ENCODE measurements at regions not wholly inside any gene's neighbourhood (a gene's known extent, or its start where the extent isn't known, plus 50 kb on each side); places are given as distances from the start of the nearest gene placed in this dataset.

DNA sequence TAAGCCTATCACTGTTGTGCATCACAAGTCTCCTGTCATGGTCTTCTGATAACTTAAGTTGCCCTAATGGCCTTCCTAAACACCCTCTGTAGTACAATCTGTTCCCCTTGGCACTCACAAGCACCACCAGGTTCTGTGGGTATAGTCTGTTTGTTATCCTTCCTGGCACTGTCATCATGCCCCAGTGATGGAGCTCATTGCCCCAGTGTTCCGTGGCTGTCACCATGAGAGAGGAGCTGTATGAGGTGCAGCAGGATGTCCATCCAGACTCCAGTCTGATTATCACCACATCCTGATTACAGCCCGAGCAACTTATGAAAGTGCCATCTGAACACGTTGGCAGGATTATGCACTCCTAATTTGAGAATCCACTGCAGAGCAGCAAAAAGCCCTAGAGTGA lies 380.1 kb downstream of the FRK start:
- no peaks in the 10 kb centered on the region for H3K27me3 ChIP-seq (ENCODE audit: control insufficient read depth in 1 of 2, insufficient read depth in 2 of 2, low read length in 2 of 2)
- ChIA-PET CTCF (ENCODE audit: low intra/inter-chr PET ratio, low total read pairs) (no interaction called here), POLR2A (no interaction called here)
- no TSS peak for BruUV-seq (replicated peaks)
- H3K79me2 ChIP-seq (ENCODE audit: insufficient read depth, low read length), result no peaks in the 10 kb centered on the region
- no peaks in the 10 kb centered on the region for H3K36me3 ChIP-seq (replicated peaks in 1 of 2; ENCODE audit: control insufficient read depth in 1 of 2, insufficient read depth in 2 of 2, low read length in 2 of 2)
- H3K4me1 ChIP-seq (ENCODE audit: insufficient read depth, low read length), result no peaks in the 10 kb centered on the region
- ATAC-seq (no peak), DNase-seq (ENCODE audit: low spot score) (no peak), FAIRE-seq (no peak)
- no peaks in the 10 kb centered on the region for H3K9me3 ChIP-seq (ENCODE audit: low read length)
- 10% methylated on average over 2 of the region's 3 CpGs for WGBS (ENCODE audit: low lambda C conversion rate)
- no peak overlapping the region for H3K27ac ChIP-seq (ENCODE audit: extremely low read length, insufficient read depth, low read length)
- intact Hi-C loops (cut with micrococcal nuclease; ENCODE audit: unreplicated experiment) (no loop called here), in situ Hi-C loops (cut with HindIII; ENCODE audit: extremely low pct_ligation_motif_present, low pct_unique_long_range_greater_than_20kb) (no loop called here)
- H2AFZ ChIP-seq (ENCODE audit: low read length), result no peak overlapping the region
- H4K20me1 ChIP-seq (ENCODE audit: insufficient read depth, low read length), result no peaks in the 10 kb centered on the region
- H3K4me3 ChIP-seq (replicated peaks in 1 of 3; ENCODE audit: insufficient read depth in 1 of 3, low read depth in 2 of 3, low read length in 3 of 3), result no peak overlapping the region
- TF ChIP-seq, protein P1, sequence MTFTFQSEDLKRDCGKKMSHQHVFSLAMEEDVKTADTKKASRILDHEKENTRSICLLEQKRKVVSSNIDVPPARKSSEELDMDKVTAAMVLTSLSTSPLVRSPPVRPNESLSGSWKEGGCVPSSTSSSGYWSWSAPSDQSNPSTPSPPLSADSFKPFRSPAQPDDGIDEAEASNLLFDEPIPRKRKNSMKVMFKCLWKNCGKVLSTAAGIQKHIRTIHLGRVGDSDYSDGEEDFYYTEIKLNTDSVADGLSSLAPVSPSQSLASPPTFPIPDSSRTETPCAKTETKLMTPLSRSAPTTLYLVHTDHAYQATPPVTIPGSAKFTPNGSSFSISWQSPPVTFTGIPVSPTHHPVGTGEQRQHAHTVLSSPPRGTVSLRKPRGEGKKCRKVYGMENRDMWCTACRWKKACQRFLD (CRISPR knock-in tag; IDR thresholded peaks at IDR 0.05; ENCODE audit: borderline replicate concordance), result no peak
- TF ChIP-seq ZNF605 (CRISPR knock-in tag; IDR thresholded peaks at IDR 0.05) (no peak), MTF2 (CRISPR knock-in tag; IDR thresholded peaks at IDR 0.05; ENCODE audit: borderline replicate concordance) (no peak), ZSCAN22 (CRISPR knock-in tag; IDR thresholded peaks at IDR 0.05) (no peak), FOXM1 (CRISPR knock-in tag; IDR thresholded peaks at IDR 0.05) (no peak), KMT2B (CRISPR knock-in tag; IDR thresholded peaks at IDR 0.05) (no peak), FOXA3 (CRISPR knock-in tag; IDR thresholded peaks at IDR 0.05) (no peak)
- TF ChIP-seq, protein P2, sequence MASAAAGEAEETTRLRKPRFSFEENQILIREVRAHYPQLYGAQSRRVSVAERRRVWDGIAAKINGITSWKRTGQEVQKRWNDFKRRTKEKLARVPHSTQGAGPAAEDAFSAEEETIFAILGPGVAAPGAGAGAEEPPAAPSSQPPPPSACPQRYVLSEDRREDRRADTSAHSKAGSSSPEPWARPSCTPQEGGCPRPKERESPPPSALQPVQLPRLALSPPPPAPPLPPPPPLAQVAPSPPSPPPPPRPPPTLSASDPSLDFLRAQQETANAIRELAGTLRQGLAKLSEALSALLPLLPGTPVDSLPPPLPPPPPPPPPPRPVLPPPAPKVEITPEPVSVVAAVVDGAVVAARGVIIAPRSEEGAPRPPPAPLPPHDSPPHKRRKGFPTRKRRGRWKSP (CRISPR knock-in tag; IDR thresholded peaks at IDR 0.05), result no peak
- H3K9ac ChIP-seq (ENCODE audit: insufficient read depth, low read depth, low read length), result no peak overlapping the region
- no peak overlapping the region for H3K4me2 ChIP-seq (ENCODE audit: low read depth, low read length)

DNA sequence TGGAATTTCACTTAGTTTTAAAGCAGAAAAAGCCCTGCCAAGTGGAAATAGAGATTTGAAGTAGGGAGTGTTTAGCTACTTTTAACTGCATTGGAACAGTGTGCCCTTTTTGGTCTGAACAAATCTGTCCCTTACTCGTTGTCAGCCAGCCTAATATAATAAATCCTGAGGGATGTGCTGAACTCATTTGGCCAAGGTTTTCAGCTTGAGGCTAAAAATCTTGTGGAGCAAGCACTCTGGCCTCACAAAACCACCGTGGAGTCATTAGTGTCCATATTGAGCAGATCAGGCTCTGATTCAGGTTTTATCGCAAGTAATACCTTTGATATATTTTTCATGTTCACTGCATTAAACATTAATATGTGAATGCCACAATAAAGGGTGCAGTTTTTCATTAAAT lies 383.5 kb downstream of the FRK start:
- POLR2A ChIA-PET, result no interaction called here
- Histone ChIP-seq H3K9ac (ENCODE audit: insufficient read depth, low read depth, low read length) (no peak overlapping the region), H3K27ac (ENCODE audit: extremely low read length, insufficient read depth, low read length) (no peak overlapping the region), H3K27me3 (ENCODE audit: control insufficient read depth in 1 of 2, insufficient read depth in 2 of 2, low read length in 2 of 2) (no peaks in the 10 kb centered on the region), H3K4me2 (ENCODE audit: low read depth, low read length) (no peak overlapping the region), H3K79me2 (ENCODE audit: insufficient read depth, low read length) (no peaks in the 10 kb centered on the region), H3K36me3 (replicated peaks in 1 of 2; ENCODE audit: control insufficient read depth in 1 of 2, insufficient read depth in 2 of 2, low read length in 2 of 2) (no peaks in the 10 kb centered on the region), H3K4me1 (ENCODE audit: insufficient read depth, low read length) (no peaks in the 10 kb centered on the region), H2AFZ (ENCODE audit: low read length) (no peak overlapping the region), H4K20me1 (ENCODE audit: insufficient read depth, low read length) (no peaks in the 10 kb centered on the region), H3K9me3 (ENCODE audit: low read length) (no peaks in the 10 kb centered on the region), H3K4me3 (replicated peaks in 1 of 3; ENCODE audit: insufficient read depth in 1 of 3, low read depth in 2 of 3, low read length in 3 of 3) (no peak overlapping the region)
- CTCF ChIA-PET (ENCODE audit: low intra/inter-chr PET ratio, low total read pairs), result no interaction called here
- 3% methylated on average over 3 of the region's 3 CpGs for WGBS (ENCODE audit: low lambda C conversion rate)
- ATAC-seq (no peak), FAIRE-seq (no peak), DNase-seq (ENCODE audit: low spot score) (no peak)
- intact Hi-C loops (cut with micrococcal nuclease; ENCODE audit: unreplicated experiment) (no loop called here), in situ Hi-C loops (cut with HindIII; ENCODE audit: extremely low pct_ligation_motif_present, low pct_unique_long_range_greater_than_20kb) (no loop called here)
- no TSS peak for BruUV-seq (replicated peaks)
- TF ChIP-seq ARNT2 (CRISPR knock-in tag; IDR thresholded peaks at IDR 0.05; ENCODE audit: low read depth), result no peak
- no peak for TF ChIP-seq RCOR2 (CRISPR knock-in tag; IDR thresholded peaks at IDR 0.05)
- TF ChIP-seq, protein P3, sequence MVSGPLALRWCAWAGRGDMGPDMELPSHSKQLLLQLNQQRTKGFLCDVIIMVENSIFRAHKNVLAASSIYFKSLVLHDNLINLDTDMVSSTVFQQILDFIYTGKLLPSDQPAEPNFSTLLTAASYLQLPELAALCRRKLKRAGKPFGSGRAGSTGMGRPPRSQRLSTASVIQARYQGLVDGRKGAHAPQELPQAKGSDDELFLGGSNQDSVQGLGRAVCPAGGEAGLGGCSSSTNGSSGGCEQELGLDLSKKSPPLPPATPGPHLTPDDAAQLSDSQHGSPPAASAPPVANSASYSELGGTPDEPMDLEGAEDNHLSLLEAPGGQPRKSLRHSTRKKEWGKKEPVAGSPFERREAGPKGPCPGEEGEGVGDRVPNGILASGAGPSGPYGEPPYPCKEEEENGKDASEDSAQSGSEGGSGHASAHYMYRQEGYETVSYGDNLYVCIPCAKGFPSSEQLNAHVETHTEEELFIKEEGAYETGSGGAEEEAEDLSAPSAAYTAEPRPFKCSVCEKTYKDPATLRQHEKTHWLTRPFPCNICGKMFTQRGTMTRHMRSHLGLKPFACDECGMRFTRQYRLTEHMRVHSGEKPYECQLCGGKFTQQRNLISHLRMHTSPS (CRISPR knock-in tag; IDR thresholded peaks at IDR 0.05; ENCODE audit: low read depth), result no peak
- TF ChIP-seq, protein P4, sequence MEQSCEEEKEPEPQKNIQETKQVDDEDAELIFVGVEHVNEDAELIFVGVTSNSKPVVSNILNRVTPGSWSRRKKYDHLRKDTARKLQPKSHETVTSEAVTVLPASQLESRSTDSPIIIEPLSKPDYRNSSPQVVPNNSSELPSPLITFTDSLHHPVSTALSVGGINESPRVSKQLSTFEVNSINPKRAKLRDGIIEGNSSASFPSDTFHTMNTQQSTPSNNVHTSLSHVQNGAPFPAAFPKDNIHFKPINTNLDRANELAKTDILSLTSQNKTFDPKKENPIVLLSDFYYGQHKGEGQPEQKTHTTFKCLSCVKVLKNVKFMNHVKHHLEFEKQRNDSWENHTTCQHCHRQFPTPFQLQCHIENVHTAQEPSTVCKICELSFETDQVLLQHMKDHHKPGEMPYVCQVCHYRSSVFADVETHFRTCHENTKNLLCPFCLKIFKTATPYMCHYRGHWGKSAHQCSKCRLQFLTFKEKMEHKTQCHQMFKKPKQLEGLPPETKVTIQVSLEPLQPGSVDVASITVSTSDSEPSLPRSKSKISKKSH (CRISPR knock-in tag; IDR thresholded peaks at IDR 0.05; ENCODE audit: borderline replicate concordance), result no peak
- no peak for TF ChIP-seq ZNF17 (CRISPR knock-in tag; IDR thresholded peaks at IDR 0.05)
- no peak for TF ChIP-seq CBFB (CRISPR knock-in tag; IDR thresholded peaks at IDR 0.05)

Measured in HepG2 (cell line).